Activated naive CD4-positive, alpha-beta T cell treated with anti-CD3 and anti-CD28 coated beads, Interleukin-2, amount 10 ng/mL, durations not matched to agents 7 days and 5 days (primary cell): ENCODE measurements at regions not wholly inside any gene's neighbourhood (a gene's known extent, or its start where the extent isn't known, plus 50 kb on each side); places are given as distances from the start of the nearest gene placed in this dataset.
A peak's percentile ranks its signal among the peaks of the same experiment; 100 is the strongest.
"Not testable (repeated sequence)": the region's sequence is repeated elsewhere in the genome, so short reads cannot be mapped to it uniquely, and the experiment has no call there.

Source experiments
- CTCF ChIA-PET: fragments of 350-600 bp; sonication (Branson Sonifier 250); formaldehyde crosslinking; loops from one replicate; lab custom pipeline; 2021; ENCODE audit warnings: antibody characterized with exemption; lab: Charles Lee
- DNase-seq: peaks from one replicate; pipeline ENCODE4 v3.0.0-alpha.2; 2020
- H3K27ac Mint-ChIP-seq: one replicate; pipeline ENCODE4 v1.8.0; 2021; ENCODE audit warnings: mild to moderate bottlenecking, moderate library complexity, mixed read lengths
- H3K27me3 Mint-ChIP-seq: one replicate; pipeline ENCODE4 v1.8.0; 2021; ENCODE audit warnings: mild to moderate bottlenecking, mixed read lengths
- H3K36me3 Mint-ChIP-seq: one replicate; pipeline ENCODE4 v1.8.0; 2021; ENCODE audit warnings: mixed read lengths
- H3K4me1 Mint-ChIP-seq: one replicate; pipeline ENCODE4 v1.8.0; 2021; ENCODE audit warnings: mixed read lengths
- H3K4me3 Mint-ChIP-seq: one replicate; pipeline ENCODE4 v1.8.0; 2021; ENCODE audit warnings: mild to moderate bottlenecking, moderate library complexity, mixed read lengths
- H3K9me3 Mint-ChIP-seq: one replicate; pipeline ENCODE4 v1.8.0; 2021; ENCODE audit warnings: mixed read lengths

DNA sequence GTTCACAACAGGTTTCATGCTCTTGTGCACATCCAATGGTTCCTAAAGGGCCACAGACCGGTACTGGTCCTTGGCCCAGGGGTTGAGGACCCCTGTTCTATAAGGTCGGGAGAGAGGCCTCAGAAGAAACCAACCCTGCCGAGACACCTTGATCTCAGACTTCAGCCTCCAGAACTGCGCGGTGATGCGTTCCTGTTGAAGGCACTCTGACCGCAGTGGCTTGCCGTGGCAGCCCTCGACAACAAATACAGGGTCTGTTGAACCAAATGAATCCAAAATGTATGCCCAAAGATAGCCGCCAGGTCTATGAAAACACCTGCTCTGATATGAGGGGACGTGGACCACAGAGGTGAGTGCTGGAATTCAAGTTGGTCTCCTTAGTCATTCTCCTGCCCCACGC lies 389.8 kb downstream of the SEC14L1 start:
- Mint-ChIP-seq H3K9me3 (peaks cover 7% of the 10 kb centered on the region), H3K4me3 (no peak overlapping the region), H3K27ac (no peak overlapping the region), H3K27me3 (peaks cover 76% of the 10 kb centered on the region), H3K36me3 (peaks cover 4% of the 10 kb centered on the region), H3K4me1 (peaks cover 15% of the 10 kb centered on the region)
- CTCF ChIA-PET: no interaction called here
- peak; percentile 16 for DNase-seq

GRCh38 chr17:77531002-77531401 lies 390.2 kb downstream of the SEC14L1 start:
- H3K27ac Mint-ChIP-seq: no peak overlapping the region
- H3K36me3 Mint-ChIP-seq: peaks cover 4% of the 10 kb centered on the region
- CTCF ChIA-PET: no interaction called here
- peaks cover 7% of the 10 kb centered on the region for H3K9me3 Mint-ChIP-seq
- peaks cover 80% of the 10 kb centered on the region for H3K27me3 Mint-ChIP-seq
- no peak overlapping the region for H3K4me3 Mint-ChIP-seq
- H3K4me1 Mint-ChIP-seq: peaks cover 18% of the 10 kb centered on the region
- DNase-seq: peak; percentile 1

- CTCF ChIA-PET: no interaction called here
- peak; percentile 3 for DNase-seq
- Mint-ChIP-seq H3K27me3 (peaks cover 78% of the 10 kb centered on the region), H3K27ac (no peak overlapping the region), H3K36me3 (peaks cover 4% of the 10 kb centered on the region), H3K4me1 (peaks cover 19% of the 10 kb centered on the region), H3K4me3 (no peak overlapping the region), H3K9me3 (peaks cover 7% of the 10 kb centered on the region)
Measured at GRCh38 chr17:77531641-77532040, 390.9 kb downstream of the SEC14L1 start.

GRCh38 chr17:77533697-77534096 lies 392.9 kb downstream of the SEC14L1 start:
- H3K27ac Mint-ChIP-seq, H3K36me3 Mint-ChIP-seq, H3K4me3 Mint-ChIP-seq, CTCF ChIA-PET, DNase-seq, H3K9me3 Mint-ChIP-seq: not testable (repeated sequence)
- Mint-ChIP-seq H3K27me3 (peaks cover 74% of the 10 kb centered on the region), H3K4me1 (peaks cover 14% of the 10 kb centered on the region)

GRCh38 chr17:77534137-77534536 lies 393.4 kb downstream of the SEC14L1 start:
- peaks cover 12% of the 10 kb centered on the region for H3K4me1 Mint-ChIP-seq
- H3K27ac Mint-ChIP-seq: no peak overlapping the region

GRCh38 chr17:77535435-77535834 lies 394.7 kb downstream of the SEC14L1 start:
- peak; percentile 16 for DNase-seq
- Mint-ChIP-seq H3K4me3 (no peak overlapping the region), H3K27me3 (peaks cover 72% of the 10 kb centered on the region), H3K4me1 (peaks cover 12% of the 10 kb centered on the region), H3K27ac (no peak overlapping the region), H3K9me3 (peaks cover 7% of the 10 kb centered on the region), H3K36me3 (peaks cover 4% of the 10 kb centered on the region)
- CTCF ChIA-PET: no interaction called here

More at GRCh38 chr17:77534137-77534536, 393.4 kb downstream of the SEC14L1 start:
- Mint-ChIP-seq H3K36me3 (peaks cover 4% of the 10 kb centered on the region), H3K9me3 (peaks cover 7% of the 10 kb centered on the region), H3K27me3 (peaks cover 72% of the 10 kb centered on the region), H3K4me3 (no peak overlapping the region)
- CTCF ChIA-PET: no interaction called here
- DNase-seq: no peak

- H3K27me3 Mint-ChIP-seq: peaks cover 77% of the 10 kb centered on the region
Measured at GRCh38 chr17:77535892-77536291, 395.1 kb downstream of the SEC14L1 start.

DNA sequence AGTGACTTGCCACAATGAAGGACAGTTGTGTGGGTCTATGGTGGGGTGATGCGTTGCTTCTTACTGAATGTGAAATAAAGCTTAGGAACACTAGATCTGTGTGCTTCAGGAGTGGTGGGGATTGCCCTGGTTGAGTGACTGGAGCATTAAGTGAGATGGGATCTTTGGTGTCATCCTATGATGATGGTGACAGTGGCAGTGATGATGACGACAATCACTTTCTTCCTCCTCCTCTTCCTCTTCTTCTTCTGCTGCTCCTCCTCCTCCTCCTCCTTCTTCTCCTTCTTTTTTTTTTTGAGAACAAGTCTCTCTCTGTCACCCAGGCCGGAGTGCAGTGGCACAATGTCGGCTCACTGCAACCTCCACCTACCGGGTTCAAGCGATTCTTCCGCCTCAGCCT lies 396.8 kb downstream of the SEC14L1 start:
- H3K36me3 Mint-ChIP-seq: peaks cover 4% of the 10 kb centered on the region
- H3K4me1 Mint-ChIP-seq: peaks cover 13% of the 10 kb centered on the region
- H3K27ac Mint-ChIP-seq: no peak overlapping the region
- no peak for DNase-seq
- H3K27me3 Mint-ChIP-seq: peaks cover 73% of the 10 kb centered on the region
- H3K9me3 Mint-ChIP-seq: peaks cover 7% of the 10 kb centered on the region
- H3K4me3 Mint-ChIP-seq: no peak overlapping the region
- CTCF ChIA-PET: interaction anchor here (0.9 kb wide), 1 partner anchor 9 kb away, joined by 3 read pairs; no protein-coding TSS in a partner anchor

More at GRCh38 chr17:77535892-77536291, 395.1 kb downstream of the SEC14L1 start:
- Mint-ChIP-seq H3K4me3 (no peak overlapping the region), H3K36me3 (peaks cover 4% of the 10 kb centered on the region), H3K27ac (no peak overlapping the region), H3K4me1 (peaks cover 13% of the 10 kb centered on the region), H3K9me3 (peaks cover 7% of the 10 kb centered on the region)
- DNase-seq: peak; percentile 10
- CTCF ChIA-PET: no interaction called here

DNA sequence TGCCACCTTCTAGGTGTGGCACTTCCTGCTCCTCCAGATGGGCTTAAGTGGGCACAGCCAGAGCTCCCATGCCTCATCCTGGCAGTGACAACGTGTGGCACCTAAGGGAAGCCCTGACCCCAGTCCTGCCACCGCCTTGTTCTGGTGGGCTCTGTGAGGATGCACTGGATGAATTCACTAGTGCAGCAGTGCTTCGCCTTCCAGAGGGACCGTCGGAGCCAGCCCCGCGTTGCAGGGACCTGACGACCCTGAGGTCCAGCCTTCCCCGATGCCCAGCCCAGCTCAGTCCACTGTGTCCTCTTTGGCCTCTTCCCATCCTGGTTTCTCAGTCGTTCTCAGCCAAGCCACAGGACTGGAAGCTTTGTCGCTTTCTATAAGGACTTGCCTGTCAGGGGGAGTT lies 399.8 kb downstream of the SEC14L1 start:
- peaks cover 7% of the 10 kb centered on the region for H3K4me1 Mint-ChIP-seq
- peaks cover 70% of the 10 kb centered on the region for H3K27me3 Mint-ChIP-seq
- DNase-seq: no peak
- CTCF ChIA-PET: interaction anchor here (1.2 to 1.6 kb wide), 2 partner anchors 465 to 473 kb away, joined by 3 to 6 read pairs; no protein-coding TSS in a partner anchor
- no peak overlapping the region for H3K4me3 Mint-ChIP-seq
- H3K27ac Mint-ChIP-seq: no peak overlapping the region
- H3K36me3 Mint-ChIP-seq: no peaks in the 10 kb centered on the region
- no peaks in the 10 kb centered on the region for H3K9me3 Mint-ChIP-seq

- no peak for DNase-seq
- CTCF ChIA-PET: interaction anchor here (4.3 kb wide), 1 partner anchor 473 kb away, joined by 53 read pairs; no protein-coding TSS in a partner anchor
- no peaks in the 10 kb centered on the region for H3K36me3 Mint-ChIP-seq
- H3K27ac Mint-ChIP-seq: no peak overlapping the region
- peaks cover 70% of the 10 kb centered on the region for H3K27me3 Mint-ChIP-seq
- peaks cover 4% of the 10 kb centered on the region for H3K4me1 Mint-ChIP-seq
- no peaks in the 10 kb centered on the region for H3K9me3 Mint-ChIP-seq
- H3K4me3 Mint-ChIP-seq: no peak overlapping the region
Measured at GRCh38 chr17:77540975-77541374, 400.2 kb downstream of the SEC14L1 start.

- DNase-seq: no peak
- H3K36me3 Mint-ChIP-seq: no peaks in the 10 kb centered on the region
- H3K9me3 Mint-ChIP-seq: no peaks in the 10 kb centered on the region
- H3K27me3 Mint-ChIP-seq: peaks cover 64% of the 10 kb centered on the region
- CTCF ChIA-PET: interaction anchor here (0.6 to 4.3 kb wide), 15 partner anchors 26 to 549 kb away, joined by 3 to 53 read pairs (median 5); no protein-coding TSS in a partner anchor
- no peak overlapping the region for H3K4me3 Mint-ChIP-seq
- peaks cover 2% of the 10 kb centered on the region for H3K4me1 Mint-ChIP-seq
- H3K27ac Mint-ChIP-seq: no peak overlapping the region
Measured at GRCh38 chr17:77542011-77542410, 401.2 kb downstream of the SEC14L1 start.

DNA sequence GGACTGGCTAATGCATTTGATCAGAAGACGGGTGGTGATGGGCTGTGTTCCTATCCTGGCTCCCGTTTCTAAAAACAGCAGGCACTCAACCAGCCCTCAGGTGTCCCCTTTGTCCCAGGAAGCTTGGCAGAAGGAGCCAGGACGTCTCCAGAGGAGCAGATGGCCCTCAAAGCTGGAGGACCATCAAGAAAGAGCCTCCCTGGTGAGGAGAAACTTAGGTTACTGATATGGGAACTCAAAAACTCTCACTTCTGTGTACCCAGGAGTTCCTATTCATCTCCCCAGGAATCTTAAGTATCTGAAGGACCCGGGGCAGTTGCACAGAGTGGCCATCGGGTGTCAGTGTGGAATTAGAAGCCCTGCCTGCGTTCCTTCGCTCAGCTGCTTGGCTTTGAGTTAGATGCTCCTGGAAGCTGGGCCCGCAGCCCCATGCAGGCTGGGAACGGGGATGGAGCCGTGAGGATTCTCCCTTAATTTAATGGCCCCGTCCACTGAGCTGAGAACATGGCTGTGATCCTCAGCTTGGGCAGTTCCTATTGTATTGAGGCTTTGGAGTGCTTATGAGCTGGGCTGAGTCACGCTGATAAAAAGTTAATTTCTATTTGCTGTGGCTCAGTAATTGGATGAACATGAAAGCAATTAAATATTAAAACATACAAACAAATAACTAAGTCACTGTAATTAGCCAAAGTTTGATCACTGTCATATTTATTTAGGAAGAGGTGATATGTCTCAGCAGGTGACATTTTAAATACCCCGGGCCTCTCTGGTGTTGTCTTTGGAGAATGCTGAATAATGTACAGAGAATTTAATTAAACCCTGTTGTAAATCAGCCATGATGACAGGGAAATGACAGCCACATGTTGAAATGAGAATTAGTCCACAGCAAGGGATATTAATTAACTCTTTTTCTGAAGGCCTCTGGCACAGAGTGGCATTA lies 402.1 kb downstream of the SEC14L1 start:
- Mint-ChIP-seq H3K36me3 (no peaks in the 10 kb centered on the region), H3K27me3 (peaks cover 56% of the 10 kb centered on the region), H3K4me3 (no peak overlapping the region), H3K9me3 (no peaks in the 10 kb centered on the region), H3K27ac (no peak overlapping the region), H3K4me1 (peaks cover 2% of the 10 kb centered on the region)
- peak; percentile 79 for DNase-seq
- CTCF ChIA-PET: interaction anchor here (0.6 to 4.3 kb wide), 34 partner anchors 10 to 549 kb away, joined by 3 to 53 read pairs (median 4); no protein-coding TSS in a partner anchor

- H3K27me3 Mint-ChIP-seq: peaks cover 51% of the 10 kb centered on the region
- H3K27ac Mint-ChIP-seq: no peak overlapping the region
- no peak for DNase-seq
- peaks cover 2% of the 10 kb centered on the region for H3K4me1 Mint-ChIP-seq
- H3K4me3 Mint-ChIP-seq: no peak overlapping the region
- H3K9me3 Mint-ChIP-seq: no peaks in the 10 kb centered on the region
- H3K36me3 Mint-ChIP-seq: no peaks in the 10 kb centered on the region
- CTCF ChIA-PET: interaction anchor here (0.8 to 4.3 kb wide), 9 partner anchors 69 to 477 kb away, joined by 3 to 53 read pairs (median 4); no protein-coding TSS in a partner anchor
Measured at GRCh38 chr17:77543801-77544200, 403.0 kb downstream of the SEC14L1 start.

GRCh38 chr17:77544347-77545110 lies 403.8 kb downstream of the SEC14L1 start:
- H3K27me3 Mint-ChIP-seq: peaks cover 47% of the 10 kb centered on the region
- H3K4me1 Mint-ChIP-seq: peaks cover 2% of the 10 kb centered on the region
- H3K9me3 Mint-ChIP-seq: no peaks in the 10 kb centered on the region
- H3K36me3 Mint-ChIP-seq: no peaks in the 10 kb centered on the region
- no peak overlapping the region for H3K27ac Mint-ChIP-seq
- no peak for DNase-seq
- H3K4me3 Mint-ChIP-seq: no peak overlapping the region
- CTCF ChIA-PET: interaction anchor here (0.8 to 4.3 kb wide), 6 partner anchors 68 to 472 kb away, joined by 3 to 53 read pairs (median 4); no protein-coding TSS in a partner anchor
